ENCODE measurements at regions not wholly inside any gene's neighbourhood (a gene's known extent, or its start where the extent isn't known, plus 50 kb on each side); places are given as distances from the start of the nearest gene placed in this dataset.

DNA sequence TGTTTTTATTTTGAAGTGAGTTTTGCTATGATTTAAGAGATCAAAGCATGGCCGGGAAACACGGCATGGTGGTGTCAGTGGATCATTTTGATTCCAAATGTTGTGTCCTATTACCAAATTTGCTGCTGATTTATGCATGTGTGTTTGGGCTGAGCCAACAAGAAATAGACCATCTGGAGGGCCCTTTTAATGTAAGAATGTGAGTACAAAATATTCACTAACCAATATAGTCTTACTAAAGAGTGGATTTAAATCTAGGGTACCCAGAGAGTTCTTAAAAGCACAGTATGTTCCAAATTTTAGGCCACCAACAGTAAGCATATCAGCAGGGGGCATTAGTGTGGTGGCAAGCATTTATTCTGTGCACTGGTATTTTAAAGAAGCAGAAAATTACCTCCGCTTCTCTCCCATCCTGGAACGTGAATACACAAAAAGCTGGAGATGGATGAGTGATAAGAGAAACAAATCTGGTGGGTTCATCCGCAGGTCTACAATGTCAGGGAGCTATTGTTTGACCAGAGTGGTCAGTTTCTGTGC, 444.4 kb upstream of the IGFBP7 start:
- no peak for DNase-seq

DNA sequence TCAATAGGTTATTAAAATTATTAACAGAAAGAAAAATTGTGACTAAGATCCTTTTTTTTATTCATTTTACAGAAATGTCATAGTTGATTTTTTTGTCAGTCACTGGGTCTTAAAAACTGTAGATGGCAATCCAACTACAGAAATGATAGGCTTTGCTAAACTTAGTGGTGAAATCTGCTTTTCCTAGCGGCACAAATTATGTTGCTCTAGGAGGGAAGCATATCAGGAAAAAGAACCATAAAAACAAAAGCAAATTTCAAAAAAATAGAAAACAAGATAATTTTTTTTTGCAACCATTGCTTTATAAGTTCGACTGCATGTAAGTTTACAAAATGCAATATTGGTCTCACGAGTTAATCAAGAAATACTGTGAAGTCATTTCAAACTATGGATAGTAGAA, 443.5 kb upstream of the IGFBP7 start:
- DNase-seq = no peak

DNA sequence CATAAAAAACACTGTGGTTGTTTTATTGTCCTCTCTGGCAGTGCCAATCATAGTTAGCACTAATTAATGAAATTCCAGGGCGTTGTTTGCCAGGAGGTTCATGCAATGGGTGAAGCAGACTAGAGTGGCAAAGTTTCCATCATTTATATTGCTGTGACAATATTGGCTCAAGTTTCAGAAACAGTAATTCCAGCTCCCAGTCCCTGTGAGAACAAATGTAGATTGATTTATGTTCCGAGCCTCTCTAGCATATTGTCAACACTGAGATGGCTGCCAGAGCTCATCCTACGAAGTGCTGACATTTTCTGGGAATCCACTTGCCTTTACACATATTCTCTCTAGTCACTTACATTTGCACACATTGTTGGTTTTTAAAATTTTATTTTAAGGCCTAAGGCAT, 440.0 kb upstream of the IGFBP7 start:
- DNase-seq = no peak

DNA sequence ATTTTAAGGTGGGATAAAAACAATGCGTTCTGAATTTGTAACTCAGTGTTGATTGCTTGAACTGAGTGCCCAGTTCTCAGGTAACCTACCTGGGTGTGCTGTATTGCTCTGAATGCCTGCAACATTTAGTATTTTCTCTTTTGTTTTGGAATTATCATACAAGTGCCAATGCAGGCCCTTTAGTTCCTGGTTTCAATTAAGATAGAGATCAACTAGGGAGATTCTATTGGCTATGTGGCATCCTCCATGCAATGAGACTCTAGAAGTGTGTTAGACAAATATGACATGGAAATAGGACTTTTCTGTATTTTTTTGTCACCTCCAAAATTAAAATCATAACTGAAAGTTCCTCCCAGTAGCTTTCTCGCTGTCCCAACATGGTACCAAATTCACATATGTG, 438.7 kb upstream of the IGFBP7 start:
- no peak for DNase-seq

- DNase-seq = no peak
These were observed 434.8 kb upstream of the IGFBP7 start for GRCh38 chr4:57544811-57545654.

DNA sequence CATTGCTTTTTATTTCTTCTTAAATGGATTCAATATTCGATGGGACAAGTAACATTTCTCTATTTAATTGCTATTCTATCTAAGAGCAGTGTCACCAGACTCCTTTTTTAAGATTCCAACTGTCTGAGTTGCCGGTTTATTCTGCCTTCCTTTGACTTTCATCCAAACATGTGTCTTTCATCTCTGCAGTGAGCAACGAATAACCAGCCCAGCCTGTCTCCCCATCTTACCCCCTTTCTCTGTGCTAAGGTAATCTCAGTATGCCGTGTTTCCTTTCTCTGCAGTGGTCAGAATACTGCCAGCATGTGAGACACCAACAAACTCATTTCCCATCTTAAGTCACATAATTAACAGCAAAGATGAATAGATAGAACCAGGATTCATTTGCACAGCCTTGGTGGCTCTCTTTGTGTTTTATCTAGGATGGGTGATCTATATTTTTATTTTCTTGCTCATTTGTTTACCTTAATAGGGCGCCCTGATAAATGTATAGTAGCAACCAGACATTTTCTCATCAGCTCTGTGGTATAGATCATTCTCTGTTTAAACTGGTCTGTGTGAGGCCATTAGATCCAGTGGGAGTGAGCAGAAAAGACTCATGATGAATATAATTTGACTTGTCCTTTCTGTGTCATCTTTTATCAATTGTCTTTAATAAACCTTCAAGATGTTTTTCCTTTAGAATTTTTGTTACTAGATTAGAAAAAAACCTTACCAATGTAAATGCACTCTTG, 394.8 kb upstream of the IGFBP7 start:
- no peak for DNase-seq

GRCh38 chr4:57504139-57504538, 394.0 kb upstream of the IGFBP7 start:
- no peak for DNase-seq

- DNase-seq = no peak
These were observed 391.5 kb upstream of the IGFBP7 start for GRCh38 chr4:57501720-57502119.

DNA sequence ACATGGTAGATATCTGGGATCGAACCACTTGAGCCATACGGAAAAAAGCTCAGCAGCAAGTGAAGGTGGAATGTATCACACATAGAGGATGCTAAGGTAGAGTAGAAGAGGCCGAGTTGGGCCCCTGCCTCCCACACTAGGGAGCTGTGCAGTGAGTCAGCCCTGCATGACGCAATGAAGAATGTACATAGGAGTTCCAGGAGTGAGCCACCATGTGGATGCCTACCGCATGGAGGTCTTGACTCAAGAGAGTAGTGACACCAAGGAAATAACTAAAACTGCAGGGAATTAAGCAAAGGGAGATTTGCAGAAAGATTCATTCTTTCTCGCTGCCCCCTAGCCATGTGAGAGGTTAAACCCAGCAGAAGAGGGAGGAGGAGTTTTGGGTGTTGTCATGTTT, 389.6 kb upstream of the IGFBP7 start:
- no peak for DNase-seq

- DNase-seq = no peak
These were observed 388.1 kb upstream of the IGFBP7 start for GRCh38 chr4:57498251-57498650.

DNA sequence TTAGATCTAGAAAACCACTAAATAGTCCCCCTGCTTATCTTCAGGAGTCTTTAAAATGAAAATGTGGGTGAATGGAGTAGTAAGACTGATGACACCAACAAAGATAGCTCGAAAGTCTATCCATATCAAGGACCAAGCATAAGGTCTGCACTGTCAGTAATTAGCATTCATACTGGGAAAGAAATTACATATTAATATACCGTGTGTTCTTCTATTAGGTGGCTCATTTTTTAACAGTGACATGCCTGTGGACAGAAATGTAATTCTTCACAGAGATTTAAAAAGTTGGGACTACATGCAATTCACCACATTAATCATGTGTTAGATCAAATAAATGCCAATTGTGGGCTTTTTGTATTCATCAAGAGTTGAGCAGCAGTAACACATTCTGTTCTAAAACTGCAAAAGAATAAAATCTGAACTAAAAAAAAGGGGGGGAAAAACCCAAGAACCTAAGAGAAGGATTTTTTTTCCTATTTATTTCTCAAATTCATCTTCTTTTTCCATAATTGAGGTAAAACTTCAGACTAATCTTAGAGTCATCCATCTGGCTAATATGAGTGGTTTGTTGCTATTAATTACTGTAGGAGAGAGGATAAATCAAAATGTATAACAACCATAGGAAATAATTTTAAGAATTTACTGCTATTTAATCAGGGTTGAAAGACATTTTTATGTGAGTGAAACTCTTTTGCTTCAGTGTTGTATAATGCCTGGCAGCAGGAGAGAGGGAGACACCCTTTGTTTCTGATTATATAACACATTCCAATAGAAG, 386.7 kb upstream of the IGFBP7 start:
- DNase-seq = no peak

- DNase-seq = no peak
These were observed 384.6 kb upstream of the IGFBP7 start for GRCh38 chr4:57494821-57495220.

GRCh38 chr4:57492251-57492878, 382.2 kb upstream of the IGFBP7 start:
- no peak for DNase-seq

DNA sequence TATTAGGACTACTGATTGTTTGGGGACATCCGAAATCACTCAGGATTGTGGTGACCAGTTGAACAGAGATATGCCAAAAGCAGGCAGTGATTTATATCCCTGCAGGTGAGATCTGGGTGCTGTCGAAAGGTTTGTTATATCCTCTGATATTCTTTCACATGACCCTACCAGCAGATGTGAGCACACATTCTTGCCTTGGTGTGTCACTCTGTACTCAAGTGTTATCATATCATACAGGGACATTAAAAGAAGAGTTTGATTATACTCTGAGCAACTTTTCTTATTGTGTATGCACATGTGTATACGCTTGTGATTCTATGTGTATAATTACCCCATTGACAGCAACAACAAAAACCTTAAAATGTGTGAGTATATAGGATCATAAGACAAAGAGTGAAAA, 381.2 kb upstream of the IGFBP7 start:
- DNase-seq = no peak

DNA sequence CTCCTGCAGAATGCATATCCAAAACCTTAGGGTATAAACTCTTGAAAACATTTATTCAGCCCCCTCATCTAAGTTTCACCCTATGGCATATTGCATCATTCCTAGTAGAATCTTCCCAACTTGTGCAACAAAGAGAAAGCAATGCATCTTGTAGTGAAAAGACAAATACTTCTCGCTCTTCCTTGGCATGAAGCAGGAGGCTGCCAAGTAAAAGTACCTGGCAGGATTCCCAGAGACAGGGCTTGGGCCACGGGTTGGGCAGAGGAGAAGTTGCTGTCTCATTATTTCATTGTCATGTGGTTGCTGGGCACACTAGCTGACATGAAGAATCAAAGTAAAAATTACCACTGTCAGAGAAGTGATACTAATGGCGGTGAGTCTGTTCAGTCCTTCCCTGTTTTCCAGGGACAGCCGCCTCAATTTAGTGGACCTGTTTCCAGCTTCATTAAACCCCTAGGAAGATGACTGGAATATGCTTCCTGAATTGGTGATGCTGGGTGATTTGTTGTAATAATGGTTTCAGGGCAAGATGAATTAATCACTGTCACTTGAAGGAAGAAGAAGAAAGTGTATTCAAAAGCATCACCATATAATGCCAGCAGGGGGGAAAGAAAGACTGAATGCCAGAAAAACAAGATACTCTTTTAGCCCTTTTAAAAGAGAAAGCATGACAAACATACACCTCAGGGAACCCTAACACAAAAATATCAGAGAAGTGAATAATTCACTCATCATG, 380.5 kb upstream of the IGFBP7 start:
- DNase-seq = no peak

DNA sequence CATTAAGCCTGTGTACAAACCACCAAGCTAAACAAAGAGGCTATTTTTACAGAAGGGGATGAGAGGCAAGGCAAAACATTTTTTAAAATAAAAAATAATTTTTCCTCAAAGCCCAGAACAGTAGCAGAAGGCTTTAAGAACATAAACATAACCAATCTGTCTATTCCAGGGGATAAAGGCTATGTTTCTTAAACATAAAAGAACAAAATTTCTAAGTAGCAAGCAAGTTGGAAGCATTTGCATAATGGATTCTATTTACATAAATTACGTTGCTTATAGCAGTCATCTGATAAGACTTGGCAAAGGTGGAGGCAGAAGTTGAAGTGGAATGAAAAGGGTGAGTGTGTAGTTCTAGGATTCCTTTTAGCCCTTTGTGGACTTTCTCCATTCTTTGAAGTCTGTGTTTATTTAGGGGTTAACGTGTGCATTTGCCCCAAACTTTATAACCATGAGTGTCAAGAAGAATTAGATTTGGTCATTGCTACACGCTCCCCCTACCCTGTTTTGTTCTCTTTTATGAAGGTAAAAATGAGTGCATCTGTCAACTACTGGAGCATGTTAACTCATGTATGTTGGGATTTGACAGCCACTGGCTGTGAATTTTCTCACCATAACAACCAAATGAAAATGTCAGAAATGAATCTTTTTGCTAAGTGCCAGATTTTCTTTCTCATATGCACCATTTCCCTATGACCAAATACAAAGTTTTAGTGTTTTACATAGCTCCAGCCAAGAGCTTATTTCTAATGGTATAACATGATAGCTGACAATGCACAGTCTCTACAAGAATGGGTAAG, 378.4 kb upstream of the IGFBP7 start:
- DNase-seq = no peak

DNA sequence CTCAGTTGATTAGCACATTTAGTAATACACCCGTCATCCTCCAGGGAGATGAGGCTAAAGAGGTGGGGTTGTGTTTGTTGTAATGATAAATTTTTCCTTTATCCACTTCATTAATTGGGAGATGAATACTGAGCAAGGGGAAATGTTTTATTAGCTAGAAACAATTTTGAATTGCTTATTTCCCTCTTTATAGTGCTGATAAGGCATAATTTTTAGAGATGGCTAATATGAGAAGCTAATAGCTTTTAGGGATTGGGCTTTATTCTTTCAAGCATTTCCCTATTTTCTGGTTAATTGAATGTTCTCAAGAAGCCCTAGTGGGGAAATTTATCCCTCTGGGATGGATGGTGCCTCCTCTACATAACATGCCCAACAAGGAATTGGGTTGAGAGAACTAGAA, 365.2 kb upstream of the IGFBP7 start:
- DNase-seq = no peak

- no peak for DNase-seq
These were observed 355.3 kb upstream of the IGFBP7 start for GRCh38 chr4:57465321-57466056.

GRCh38 chr4:57462843-57463242, 352.7 kb upstream of the IGFBP7 start:
- no peak for DNase-seq

GRCh38 chr4:57460967-57461366, 350.8 kb upstream of the IGFBP7 start:
- no peak for DNase-seq

- DNase-seq = no peak
These were observed 338.7 kb upstream of the IGFBP7 start for GRCh38 chr4:57448901-57449300.
